ENCODE measurements at regions not wholly inside any gene's neighbourhood (a gene's known extent, or its start where the extent isn't known, plus 50 kb on each side); places are given as distances from the start of the nearest gene placed in this dataset.

GRCh38 chr4:82031376-82031927 is 342.3 kb downstream of the HNRNPD start:
- no peak for DNase-seq (ENCODE audit: low read depth in 2 of 2)

GRCh38 chr4:82017680-82018079 is 356.1 kb downstream of the HNRNPD start:
- no peak for DNase-seq (ENCODE audit: low read depth in 2 of 2)

- DNase-seq (ENCODE audit: low read depth in 2 of 2): no peak
These were observed 368.6 kb downstream of the HNRNPD start for GRCh38 chr4:82005158-82005557.

GRCh38 chr4:81997313-81997712 is 376.5 kb downstream of the HNRNPD start:
- DNase-seq (ENCODE audit: low read depth in 2 of 2): no peak

GRCh38 chr4:81990898-81991297 is 382.9 kb downstream of the HNRNPD start:
- no peak for DNase-seq (ENCODE audit: low read depth in 2 of 2)

- DNase-seq (ENCODE audit: low read depth in 2 of 2): no peak
These were observed 383.6 kb downstream of the HNRNPD start for GRCh38 chr4:81990211-81990610.

- no peak for DNase-seq (ENCODE audit: low read depth in 2 of 2)
These were observed 384.6 kb downstream of the HNRNPD start for GRCh38 chr4:81989202-81989601.

GRCh38 chr4:81988178-81988577 is 385.6 kb downstream of the HNRNPD start:
- DNase-seq (ENCODE audit: low read depth in 2 of 2): no peak

- no peak for DNase-seq (ENCODE audit: low read depth in 2 of 2)
These were observed 389.0 kb downstream of the HNRNPD start for GRCh38 chr4:81984746-81985145.

- no peak for DNase-seq (ENCODE audit: low read depth in 2 of 2)
These were observed 390.8 kb downstream of the HNRNPD start for GRCh38 chr4:81982846-81983540.

GRCh38 chr4:81981218-81981617 is 392.6 kb downstream of the HNRNPD start:
- no peak for DNase-seq (ENCODE audit: low read depth in 2 of 2)

GRCh38 chr4:81974523-81974922 is 399.3 kb downstream of the HNRNPD start:
- no peak for DNase-seq (ENCODE audit: low read depth in 2 of 2)

GRCh38 chr4:81971637-81972381 is 402.0 kb downstream of the HNRNPD start:
- DNase-seq (ENCODE audit: low read depth in 2 of 2): no peak

GRCh38 chr4:81971061-81971460 is 402.7 kb downstream of the HNRNPD start:
- no peak for DNase-seq (ENCODE audit: low read depth in 2 of 2)

GRCh38 chr4:81970454-81970853 is 403.3 kb downstream of the HNRNPD start:
- no peak for DNase-seq (ENCODE audit: low read depth in 2 of 2)

GRCh38 chr4:81966676-81967075 is 407.1 kb downstream of the HNRNPD start:
- no peak for DNase-seq (ENCODE audit: low read depth in 2 of 2)

GRCh38 chr4:81965911-81966310 is 407.9 kb downstream of the HNRNPD start:
- DNase-seq (ENCODE audit: low read depth in 2 of 2): no peak

- DNase-seq (ENCODE audit: low read depth in 2 of 2): no peak
These were observed 408.3 kb downstream of the HNRNPD start for GRCh38 chr4:81965454-81965853.

- DNase-seq (ENCODE audit: low read depth in 2 of 2): no peak
These were observed 410.1 kb downstream of the HNRNPD start for GRCh38 chr4:81963763-81964020.

- no peak for DNase-seq (ENCODE audit: low read depth in 2 of 2)
These were observed 410.6 kb downstream of the HNRNPD start for GRCh38 chr4:81963015-81963762.

GRCh38 chr4:81960961-81961360 is 412.8 kb downstream of the HNRNPD start:
- no peak for DNase-seq (ENCODE audit: low read depth in 2 of 2)

- no peak for DNase-seq (ENCODE audit: low read depth in 2 of 2)
These were observed 419.5 kb downstream of the HNRNPD start for GRCh38 chr4:81954271-81954670.

All from stimulated activated CD8-positive, alpha-beta memory T cell treated with anti-CD3 and anti-CD28 coated beads, Interleukin-7, amount 100 ng/mL, for 1 hour (primary cell).